ENCODE measurements at regions not wholly inside any gene's neighbourhood (a gene's known extent, or its start where the extent isn't known, plus 50 kb on each side); places are given as distances from the start of the nearest gene placed in this dataset.

GRCh38 chr10:106454233-106454632, 710.3 kb downstream of the SORCS1 start:
- no peak for TF ChIP-seq CTCF (IDR thresholded peaks at IDR 0.05)
- TF ChIP-seq POLR2AphosphoS5 (IDR thresholded peaks at IDR 0.05) = no peak
- TF ChIP-seq EP300 (IDR thresholded peaks at IDR 0.05) = no peak
- TF ChIP-seq POLR2A (IDR thresholded peaks at IDR 0.05) = no peak

All from suprapubic skin (tissue), 4 donors.